GM12878 (cell line): ENCODE measurements at regions not wholly inside any gene's neighbourhood (a gene's known extent, or its start where the extent isn't known, plus 50 kb on each side); places are given as distances from the start of the nearest gene placed in this dataset.

ENCODE experiments used
- EZH2 ChIP-seq: IDR thresholded peaks from 2 replicates; pipeline ENCODE4 v1.6.1; 2012; ENCODE audit warnings: low read depth, mild to moderate bottlenecking, control low read depth, inconsistent platforms, low read length, borderline replicate concordance; ENCODE audit not compliant: control insufficient read depth
- FOXK2 ChIP-seq: fragments of 450-650 bp; IDR thresholded peaks from 2 replicates; pipeline ENCODE4 v1.6.1; 2017; ENCODE audit warnings: mild to moderate bottlenecking, moderate library complexity
- MXI1 ChIP-seq: fragments of 150-350 bp; IDR thresholded peaks from 2 replicates; pipeline ENCODE4 v1.6.1; 2011; ENCODE audit warnings: low read depth, mild to moderate bottlenecking, inconsistent platforms, low read length, improper control_type of control experiment
- POLR2A ChIP-seq: IDR thresholded peaks from 2 replicates; pipeline ENCODE4 v1.6.1; 2011; ENCODE audit warnings: low read depth, mild to moderate bottlenecking, low read length
- SIX5 ChIP-seq: IDR thresholded peaks from 2 replicates; pipeline ENCODE4 v1.6.1; 2011; ENCODE audit warnings: mild to moderate bottlenecking, low read depth, low read length, moderate library complexity; ENCODE audit not compliant: severe bottlenecking
- YY1 ChIP-seq: IDR thresholded peaks from 2 replicates; pipeline ENCODE4 v1.6.1; 2011; ENCODE audit warnings: low read depth, mild to moderate bottlenecking, low read length
- ZNF622 ChIP-seq: fragments of 450-650 bp; IDR thresholded peaks from 2 replicates; pipeline ENCODE4 v1.6.1; 2017; ENCODE audit warnings: mild to moderate bottlenecking, inconsistent platforms
- TF ChIP-seq, protein P1 (sequence below): IDR thresholded peaks from 2 replicates; pipeline ENCODE4 v1.6.1; 2011; ENCODE audit warnings: mild to moderate bottlenecking, low read depth, low read length, moderate library complexity; ENCODE audit not compliant: insufficient replicate concordance
- TF ChIP-seq, protein P2 (sequence below): IDR thresholded peaks from 2 replicates; pipeline ENCODE4 v1.6.1; 2011; ENCODE audit warnings: low read depth, mild to moderate bottlenecking, low read length, moderate library complexity, borderline replicate concordance; ENCODE audit errors: extremely low read depth
- TF ChIP-seq, protein P3 (sequence below), 3 experiments: IDR thresholded peaks in 2 of 3; conservative IDR thresholded peaks in 1 of 3; 2 replicates each; pipeline ENCODE4 v1.5.1; 2011; ENCODE audit warnings: low read depth in 3 of 3, low read length in 3 of 3, mild to moderate bottlenecking in 3 of 3, control low read depth in 2 of 3, moderate library complexity in 2 of 3, inconsistent platforms in 1 of 3, mixed read lengths in 1 of 3; ENCODE audit not compliant: control insufficient read depth in 2 of 3, insufficient read depth in 1 of 3; ENCODE audit errors: extremely low read depth in 1 of 3
- TF ChIP-seq, protein P4 (sequence below): IDR thresholded peaks from 2 replicates; pipeline ENCODE4 v1.6.1; 2012; ENCODE audit warnings: low read depth, low read length, improper control_type of control experiment

DNA sequence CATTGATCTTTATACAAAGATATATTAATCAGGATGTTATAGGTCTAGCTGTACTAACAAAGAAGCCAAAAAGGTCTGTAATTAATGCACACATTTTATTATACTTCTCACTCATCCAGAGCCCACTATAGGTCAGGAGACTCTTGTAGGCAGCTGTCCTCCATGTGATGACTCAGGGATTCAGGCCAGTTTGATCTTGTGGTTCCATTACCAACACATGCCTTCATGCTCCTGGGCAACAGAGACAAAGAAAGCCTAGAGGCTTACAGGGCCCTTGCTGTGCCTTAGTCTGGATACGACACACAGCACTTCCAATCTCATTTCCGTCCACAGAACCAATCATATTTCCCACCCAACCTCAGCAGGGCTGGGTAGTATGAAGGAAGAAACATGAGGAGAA lies 150.3 kb upstream of the NCAM1 start:
- TF ChIP-seq, protein P1, sequence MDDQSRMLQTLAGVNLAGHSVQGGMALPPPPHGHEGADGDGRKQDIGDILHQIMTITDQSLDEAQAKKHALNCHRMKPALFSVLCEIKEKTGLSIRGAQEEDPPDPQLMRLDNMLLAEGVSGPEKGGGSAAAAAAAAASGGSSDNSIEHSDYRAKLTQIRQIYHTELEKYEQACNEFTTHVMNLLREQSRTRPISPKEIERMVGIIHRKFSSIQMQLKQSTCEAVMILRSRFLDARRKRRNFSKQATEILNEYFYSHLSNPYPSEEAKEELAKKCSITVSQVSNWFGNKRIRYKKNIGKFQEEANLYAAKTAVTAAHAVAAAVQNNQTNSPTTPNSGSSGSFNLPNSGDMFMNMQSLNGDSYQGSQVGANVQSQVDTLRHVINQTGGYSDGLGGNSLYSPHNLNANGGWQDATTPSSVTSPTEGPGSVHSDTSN: no peak
- TF ChIP-seq MXI1 (no peak), FOXK2 (no peak), POLR2A (no peak), ZNF622 (no peak), YY1 (no peak), EZH2 (no peak), SIX5 (no peak)
- TF ChIP-seq, protein P2, sequence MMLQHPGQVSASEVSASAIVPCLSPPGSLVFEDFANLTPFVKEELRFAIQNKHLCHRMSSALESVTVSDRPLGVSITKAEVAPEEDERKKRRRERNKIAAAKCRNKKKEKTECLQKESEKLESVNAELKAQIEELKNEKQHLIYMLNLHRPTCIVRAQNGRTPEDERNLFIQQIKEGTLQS: no peak
- TF ChIP-seq, protein P3, sequence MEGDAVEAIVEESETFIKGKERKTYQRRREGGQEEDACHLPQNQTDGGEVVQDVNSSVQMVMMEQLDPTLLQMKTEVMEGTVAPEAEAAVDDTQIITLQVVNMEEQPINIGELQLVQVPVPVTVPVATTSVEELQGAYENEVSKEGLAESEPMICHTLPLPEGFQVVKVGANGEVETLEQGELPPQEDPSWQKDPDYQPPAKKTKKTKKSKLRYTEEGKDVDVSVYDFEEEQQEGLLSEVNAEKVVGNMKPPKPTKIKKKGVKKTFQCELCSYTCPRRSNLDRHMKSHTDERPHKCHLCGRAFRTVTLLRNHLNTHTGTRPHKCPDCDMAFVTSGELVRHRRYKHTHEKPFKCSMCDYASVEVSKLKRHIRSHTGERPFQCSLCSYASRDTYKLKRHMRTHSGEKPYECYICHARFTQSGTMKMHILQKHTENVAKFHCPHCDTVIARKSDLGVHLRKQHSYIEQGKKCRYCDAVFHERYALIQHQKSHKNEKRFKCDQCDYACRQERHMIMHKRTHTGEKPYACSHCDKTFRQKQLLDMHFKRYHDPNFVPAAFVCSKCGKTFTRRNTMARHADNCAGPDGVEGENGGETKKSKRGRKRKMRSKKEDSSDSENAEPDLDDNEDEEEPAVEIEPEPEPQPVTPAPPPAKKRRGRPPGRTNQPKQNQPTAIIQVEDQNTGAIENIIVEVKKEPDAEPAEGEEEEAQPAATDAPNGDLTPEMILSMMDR (IDR thresholded peaks at IDR 0.05 in 2 of 3, conservative IDR thresholded peaks at IDR 0.05 in 1 of 3; ENCODE audit: control insufficient read depth in 2 of 3, extremely low read depth in 1 of 3, insufficient read depth in 1 of 3, low read depth in 3 of 3, low read length in 3 of 3): no peak
- TF ChIP-seq, protein P4, sequence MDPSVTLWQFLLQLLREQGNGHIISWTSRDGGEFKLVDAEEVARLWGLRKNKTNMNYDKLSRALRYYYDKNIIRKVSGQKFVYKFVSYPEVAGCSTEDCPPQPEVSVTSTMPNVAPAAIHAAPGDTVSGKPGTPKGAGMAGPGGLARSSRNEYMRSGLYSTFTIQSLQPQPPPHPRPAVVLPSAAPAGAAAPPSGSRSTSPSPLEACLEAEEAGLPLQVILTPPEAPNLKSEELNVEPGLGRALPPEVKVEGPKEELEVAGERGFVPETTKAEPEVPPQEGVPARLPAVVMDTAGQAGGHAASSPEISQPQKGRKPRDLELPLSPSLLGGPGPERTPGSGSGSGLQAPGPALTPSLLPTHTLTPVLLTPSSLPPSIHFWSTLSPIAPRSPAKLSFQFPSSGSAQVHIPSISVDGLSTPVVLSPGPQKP: no peak
